ENCODE measurements at regions not wholly inside any gene's neighbourhood (a gene's known extent, or its start where the extent isn't known, plus 50 kb on each side); places are given as distances from the start of the nearest gene placed in this dataset.

DNA sequence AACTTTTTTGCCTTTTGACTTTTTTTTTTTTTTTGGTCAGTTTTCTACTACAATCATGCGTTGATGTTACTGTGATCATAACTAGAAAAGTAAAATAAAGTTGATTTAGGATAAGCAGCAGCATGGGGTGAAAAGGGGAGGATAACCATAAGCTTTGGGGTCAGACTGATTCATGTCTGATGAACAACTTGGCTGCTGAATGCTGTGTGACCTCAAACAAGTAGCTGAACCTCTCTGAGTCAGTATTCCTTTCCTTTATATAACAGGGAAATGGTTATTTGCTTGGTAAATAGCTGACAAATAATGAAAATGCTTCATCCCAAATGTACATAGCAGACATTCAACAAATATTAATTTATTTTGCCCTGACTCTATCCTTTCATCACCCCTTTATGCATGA is 413.0 kb downstream of the VRK1 start:
- DNase-seq (ENCODE audit: low read depth), result no peak

DNA sequence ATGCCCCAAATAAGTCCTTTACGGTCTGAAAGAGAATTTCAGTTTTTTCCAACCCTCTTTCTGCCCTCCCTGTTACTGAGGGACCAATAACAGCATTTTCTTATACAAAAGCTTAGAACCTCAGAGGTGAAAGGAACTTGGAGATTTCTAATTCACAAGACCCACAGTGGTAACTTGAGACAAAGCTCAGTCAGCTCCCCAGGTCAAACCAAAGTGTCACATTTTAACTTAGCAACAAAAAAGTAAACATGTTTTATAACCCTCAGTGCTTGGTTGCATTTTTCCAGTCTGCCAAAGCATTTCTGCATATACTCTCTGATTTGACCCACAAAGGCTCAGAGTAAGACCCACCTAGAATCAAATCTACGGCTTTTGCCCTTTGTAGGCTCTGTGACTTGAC is 415.2 kb downstream of the VRK1 start:
- DNase-seq (ENCODE audit: low read depth), result no peak

- DNase-seq (ENCODE audit: low read depth), result no peak
These were observed 416.5 kb downstream of the VRK1 start for GRCh38 chr14:97213720-97214119.

DNA sequence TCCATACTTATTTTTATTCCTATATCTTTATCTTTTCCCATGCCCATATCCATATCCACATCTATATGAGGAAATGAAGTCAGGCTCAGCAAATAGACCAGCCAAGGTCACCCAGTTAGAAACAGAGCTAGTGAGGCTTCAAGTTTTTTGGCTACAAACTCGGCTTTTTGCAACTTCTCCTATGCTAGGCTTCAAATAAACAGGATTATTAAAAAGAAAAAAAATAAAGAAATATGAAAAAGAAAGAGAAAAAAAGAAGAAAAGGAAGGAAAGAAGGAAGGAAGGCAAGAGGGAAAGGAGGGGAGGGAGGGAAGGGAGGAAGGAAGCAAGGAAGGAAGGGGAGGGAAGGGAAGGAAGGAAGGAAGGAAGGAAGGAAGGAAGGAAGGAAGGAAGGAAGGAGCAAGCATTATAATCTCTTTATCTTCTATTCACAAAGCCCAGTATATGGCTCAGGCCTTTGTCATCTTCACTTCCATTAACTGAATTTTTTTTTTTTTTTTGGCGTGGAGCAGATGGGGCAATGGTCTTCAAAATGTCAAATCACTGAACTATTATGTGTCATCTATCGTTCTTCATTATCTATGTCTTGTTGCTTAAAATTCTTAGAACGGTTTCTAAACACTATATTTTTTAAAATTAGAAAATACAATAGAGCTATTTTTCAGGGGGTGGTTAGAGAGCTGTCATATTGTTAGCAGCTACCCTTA is 418.2 kb downstream of the VRK1 start:
- no peak for DNase-seq (ENCODE audit: low read depth)

DNA sequence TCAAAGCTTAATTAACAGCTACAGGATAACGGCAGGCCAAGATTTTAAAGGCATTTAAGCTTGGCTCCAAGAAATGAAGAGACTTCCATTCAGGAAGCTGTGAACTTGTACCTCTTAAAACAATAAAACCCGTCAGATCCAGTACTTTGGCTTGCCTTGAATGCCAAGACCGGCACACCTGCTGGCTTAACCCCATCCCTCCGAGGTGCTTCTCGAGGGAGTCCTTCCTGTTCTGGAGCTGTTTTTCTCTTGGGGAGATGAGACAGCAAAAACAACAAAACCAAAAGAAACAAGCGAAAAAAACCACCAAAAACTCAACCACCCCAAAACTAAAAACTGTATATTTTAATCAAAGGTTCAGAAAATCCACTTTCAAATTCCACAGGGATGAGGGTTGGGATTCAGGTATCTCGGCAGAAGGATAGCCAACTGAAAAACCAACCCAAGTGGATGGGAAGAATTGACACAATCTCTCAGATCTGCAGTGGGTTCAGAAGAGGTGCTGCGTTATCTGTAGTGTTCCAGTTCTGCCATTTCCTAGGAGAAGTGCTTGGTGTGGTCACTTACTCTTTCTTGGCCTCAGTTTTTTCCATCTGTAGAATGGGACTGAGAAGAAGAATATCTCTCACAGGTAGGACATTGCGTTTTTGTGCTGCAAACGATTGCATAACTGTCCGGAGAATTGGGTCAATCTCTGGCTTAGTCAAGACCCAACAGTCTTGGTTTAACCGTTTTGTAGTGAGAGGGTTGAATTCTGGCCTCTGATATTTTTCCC is 420.1 kb downstream of the VRK1 start:
- no peak for DNase-seq (ENCODE audit: low read depth)

DNA sequence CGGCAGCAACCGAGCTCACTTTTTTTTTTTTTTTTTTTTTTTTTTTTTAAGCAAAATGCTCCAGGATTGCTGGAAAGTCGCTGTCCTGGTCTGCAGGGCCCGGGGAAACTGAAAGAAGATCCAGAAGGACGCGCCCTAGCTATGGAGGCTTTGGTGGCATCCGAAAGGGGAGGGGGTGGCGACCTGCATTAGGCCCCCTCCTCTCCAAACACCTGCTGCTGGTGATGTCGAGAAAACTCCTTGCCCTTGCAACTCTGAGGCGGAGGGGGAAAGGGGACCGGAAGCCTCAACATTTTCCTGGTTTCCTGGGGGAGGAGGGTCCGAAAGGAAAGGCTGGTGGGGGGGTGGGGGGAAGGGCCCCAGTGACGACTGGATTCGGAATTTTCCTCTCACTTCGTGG is 421.1 kb downstream of the VRK1 start:
- DNase-seq (ENCODE audit: low read depth), result no peak

DNA sequence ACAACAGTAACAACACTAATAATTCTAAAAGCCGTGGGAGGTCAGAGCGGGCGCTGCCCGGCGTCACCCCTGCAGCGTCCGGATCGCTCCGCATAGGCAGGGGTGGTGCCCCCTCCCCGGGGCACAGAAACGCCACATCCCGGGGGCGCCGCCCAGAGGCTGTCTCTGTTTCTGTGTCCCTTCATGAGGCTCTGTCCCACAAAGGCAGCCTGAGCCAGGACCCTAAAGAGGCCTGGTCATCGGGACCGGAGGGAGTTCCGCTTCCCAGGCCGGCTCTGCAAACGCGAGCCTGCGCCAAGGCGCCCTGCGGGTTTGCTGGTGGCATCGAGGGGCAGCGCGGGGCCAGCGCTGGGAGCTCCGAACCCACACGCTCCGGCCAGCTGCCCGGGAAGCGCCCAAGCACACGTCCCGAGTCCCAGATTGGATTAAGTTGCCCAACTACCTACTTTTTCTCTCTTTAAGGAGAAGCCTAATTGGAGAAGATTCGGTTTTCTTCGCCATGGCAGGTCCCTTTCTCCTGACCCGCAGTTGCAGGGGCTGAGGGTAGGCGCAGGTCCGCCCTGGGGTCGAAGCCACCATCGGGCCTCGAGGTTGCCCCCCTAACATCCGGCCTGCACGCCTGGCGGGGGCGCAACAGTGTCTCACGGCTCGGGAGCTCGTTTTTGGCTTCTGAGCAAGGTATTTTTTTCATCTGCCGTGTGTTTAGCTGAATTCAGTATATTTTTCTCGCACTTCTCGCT is 421.7 kb downstream of the VRK1 start:
- no peak for DNase-seq (ENCODE audit: low read depth)

GRCh38 chr14:97219431-97220017 is 422.3 kb downstream of the VRK1 start:
- no peak for DNase-seq (ENCODE audit: low read depth)

- DNase-seq (ENCODE audit: low read depth), result no peak
These were observed 424.5 kb downstream of the VRK1 start for GRCh38 chr14:97221572-97222285.

- DNase-seq (ENCODE audit: low read depth), result no peak
These were observed 426.8 kb downstream of the VRK1 start for GRCh38 chr14:97224016-97224415.

DNA sequence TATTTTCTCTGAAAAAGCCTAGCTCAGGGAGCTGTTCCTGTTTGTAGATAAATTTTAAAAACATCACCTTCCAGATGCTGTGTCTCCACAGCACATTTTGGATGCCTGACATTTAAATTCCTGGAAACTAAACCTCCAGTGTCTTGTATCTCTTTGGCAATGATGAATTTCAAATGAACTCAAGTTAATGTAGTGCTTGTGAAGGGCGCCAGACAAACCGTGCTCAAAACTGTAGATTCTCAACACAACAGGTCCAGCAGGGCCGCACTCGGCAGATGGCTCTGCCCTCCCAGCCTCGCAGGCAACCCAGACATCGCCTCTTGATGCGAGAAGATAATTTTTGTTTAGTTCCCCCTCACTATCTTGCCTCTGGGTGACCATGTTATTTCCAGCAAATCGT is 432.9 kb downstream of the VRK1 start:
- no peak for DNase-seq (ENCODE audit: low read depth)

DNA sequence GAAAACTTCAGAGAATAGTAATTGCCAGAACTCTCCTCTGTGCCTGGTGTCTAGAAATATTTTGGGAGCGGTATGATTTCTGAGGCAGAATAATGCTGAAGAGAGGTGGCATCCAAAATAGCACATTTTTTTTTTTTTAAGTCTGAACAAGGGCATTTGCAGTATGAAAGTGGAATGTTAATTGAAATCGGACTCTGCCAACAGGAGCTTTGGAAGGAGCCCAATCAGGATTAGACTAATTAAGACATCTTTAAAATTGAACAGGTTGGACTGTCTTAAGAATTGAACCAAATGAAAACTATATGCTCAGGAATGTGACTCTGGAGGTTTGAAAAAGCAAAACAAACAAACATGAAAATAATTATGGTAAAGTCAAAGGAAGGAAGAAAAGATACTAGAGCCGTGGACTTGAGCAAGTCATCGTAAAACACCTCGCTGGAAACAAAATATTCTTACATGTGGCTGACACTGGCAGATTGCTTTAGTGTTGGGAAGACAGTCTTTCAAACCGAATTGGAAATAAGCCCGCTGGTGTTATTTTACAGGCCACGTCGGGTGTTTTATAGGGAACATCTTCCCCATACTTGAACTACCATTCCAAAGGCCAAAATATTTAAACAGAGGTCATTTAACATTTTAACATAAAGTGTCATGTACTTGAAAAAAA is 436.3 kb downstream of the VRK1 start:
- no peak for DNase-seq (ENCODE audit: low read depth)

DNA sequence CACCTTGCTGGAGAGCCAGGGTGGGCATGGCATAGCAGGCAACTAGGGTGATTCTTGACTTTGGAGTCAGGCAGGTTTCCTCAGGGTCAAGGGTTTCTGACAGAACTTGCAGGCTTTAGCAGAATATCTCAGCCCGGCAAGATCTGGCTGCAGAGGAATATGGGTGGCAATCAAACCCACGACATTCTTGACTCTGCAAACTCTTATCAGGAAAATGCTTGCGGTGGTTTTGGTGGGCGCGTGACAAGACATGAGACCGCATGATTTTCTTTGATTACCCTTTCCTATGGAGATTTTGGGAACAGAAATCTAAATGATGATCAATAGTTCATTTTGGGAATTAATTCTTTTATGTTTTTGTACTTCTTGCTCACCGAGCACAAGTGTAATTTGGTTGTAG is 449.5 kb downstream of the VRK1 start:
- no peak for DNase-seq (ENCODE audit: low read depth)

DNA sequence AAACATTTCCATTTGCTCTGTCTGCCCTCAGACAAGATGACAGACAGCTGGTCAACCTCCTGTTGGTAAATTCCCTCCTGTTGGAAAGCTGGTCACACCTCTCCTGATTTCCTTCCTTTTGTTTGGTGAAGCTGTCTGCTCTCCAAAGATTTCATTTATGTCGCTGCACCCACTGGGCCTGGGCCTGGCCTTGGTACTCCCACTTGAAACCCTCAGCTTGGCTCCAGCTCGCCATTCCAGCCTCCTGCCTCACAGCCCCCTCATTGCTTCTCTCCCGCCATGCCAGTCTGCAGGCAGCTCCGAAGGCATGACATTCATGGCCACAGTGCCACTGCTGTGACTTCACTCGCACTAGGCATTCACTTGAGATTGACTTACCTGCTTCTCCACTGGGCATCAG is 451.8 kb downstream of the VRK1 start:
- DNase-seq (ENCODE audit: low read depth), result no peak

- DNase-seq (ENCODE audit: low read depth), result no peak
These were observed 453.7 kb downstream of the VRK1 start for GRCh38 chr14:97250931-97251330.

- DNase-seq (ENCODE audit: low read depth), result no peak
These were observed 454.4 kb downstream of the VRK1 start for GRCh38 chr14:97251491-97252155.

DNA sequence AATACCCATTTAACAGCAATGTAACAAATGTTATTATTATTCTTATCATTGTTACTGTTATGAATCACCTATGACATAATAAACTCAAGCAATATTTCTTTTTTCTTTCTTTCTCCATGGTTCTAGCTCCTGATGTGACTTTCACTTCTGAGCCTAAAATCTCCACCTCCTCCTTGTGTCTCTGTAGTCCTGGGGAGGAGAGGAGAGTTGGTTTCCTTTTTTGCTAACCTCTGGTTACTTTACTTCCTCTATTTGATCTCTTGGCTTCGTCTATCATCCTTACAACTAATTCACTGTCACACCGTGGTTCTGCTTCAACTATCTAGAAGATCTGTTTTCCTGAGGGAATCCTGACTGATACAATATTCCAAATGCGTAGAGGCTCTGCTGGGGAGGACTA is 456.6 kb downstream of the VRK1 start:
- no peak for DNase-seq (ENCODE audit: low read depth)

DNA sequence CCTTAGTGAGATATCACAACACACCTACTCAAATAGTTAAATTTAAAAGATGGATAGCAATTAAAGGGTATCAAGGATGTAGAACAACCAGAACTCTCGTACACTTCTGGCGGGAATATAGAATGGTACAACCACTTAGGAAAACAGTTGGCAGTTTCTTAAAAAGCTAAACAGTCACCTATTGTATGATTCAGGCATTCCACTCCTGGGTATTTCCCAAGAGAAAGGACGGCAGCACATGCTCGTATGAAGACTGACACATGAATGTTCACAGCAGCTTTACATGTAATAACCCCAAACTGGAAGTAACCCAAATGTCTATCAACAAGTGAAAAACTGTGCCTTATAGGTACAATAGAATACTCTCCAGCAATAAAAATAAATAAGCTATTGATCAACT is 465.2 kb downstream of the VRK1 start:
- no peak for DNase-seq (ENCODE audit: low read depth)

DNA sequence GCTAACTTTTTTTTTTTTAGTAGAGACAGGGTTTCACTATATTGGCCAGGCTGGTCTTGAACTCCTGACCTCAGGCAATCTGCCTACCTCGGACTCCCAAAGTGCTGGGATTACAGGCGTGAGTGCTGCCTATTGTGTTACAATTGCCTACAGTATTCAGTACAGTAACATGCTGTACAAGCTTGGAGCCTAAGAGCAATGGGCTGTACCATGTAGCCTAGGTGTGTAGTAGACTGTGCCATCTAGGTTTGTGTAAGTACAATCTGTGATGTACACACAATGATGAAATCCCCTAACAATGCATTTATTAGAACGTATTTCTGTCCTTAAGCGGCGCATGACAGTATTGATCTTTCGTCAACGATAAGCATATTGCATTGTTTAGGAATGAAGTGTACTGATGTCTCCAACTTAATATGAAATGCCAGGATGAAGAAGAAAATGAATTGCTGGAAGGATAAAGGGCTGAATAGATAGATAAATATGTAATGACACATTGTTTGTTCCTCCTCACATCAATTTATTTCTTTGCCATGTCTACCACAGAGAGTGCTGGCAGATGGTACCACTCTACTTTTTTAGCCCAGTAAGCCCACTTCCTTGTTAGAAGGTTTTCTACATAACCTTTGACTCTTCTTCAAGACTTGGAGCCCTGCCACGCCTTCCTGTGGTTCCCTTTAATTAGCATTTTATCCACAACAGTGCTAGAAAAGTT is 467.5 kb downstream of the VRK1 start:
- DNase-seq (ENCODE audit: low read depth), result no peak

- DNase-seq (ENCODE audit: low read depth), result no peak
These were observed 469.5 kb downstream of the VRK1 start for GRCh38 chr14:97266653-97267052.

Data from T-helper 22 cell (primary cell).